GM12865 (cell line): ENCODE measurements at regions not wholly inside any gene's neighbourhood (a gene's known extent, or its start where the extent isn't known, plus 50 kb on each side); places are given as distances from the start of the nearest gene placed in this dataset.

Source experiments
- DNase-seq: peaks from one replicate; pipeline ENCODE4 v3.0.0; 2010; ENCODE audit warnings: low read depth
- H3K4me3 ChIP-seq: 2 replicates; pipeline ENCODE4 v1.5.1; 2011; ENCODE audit warnings: mild to moderate bottlenecking, low read depth, low read length, control low read depth
- TF ChIP-seq, protein P1 (sequence below): IDR thresholded peaks from 2 replicates; pipeline ENCODE4 v1.5.1; 2011; ENCODE audit warnings: low read length, control low read depth, low read depth, inconsistent platforms; ENCODE audit not compliant: insufficient read depth; ENCODE audit errors: missing control alignments

DNA sequence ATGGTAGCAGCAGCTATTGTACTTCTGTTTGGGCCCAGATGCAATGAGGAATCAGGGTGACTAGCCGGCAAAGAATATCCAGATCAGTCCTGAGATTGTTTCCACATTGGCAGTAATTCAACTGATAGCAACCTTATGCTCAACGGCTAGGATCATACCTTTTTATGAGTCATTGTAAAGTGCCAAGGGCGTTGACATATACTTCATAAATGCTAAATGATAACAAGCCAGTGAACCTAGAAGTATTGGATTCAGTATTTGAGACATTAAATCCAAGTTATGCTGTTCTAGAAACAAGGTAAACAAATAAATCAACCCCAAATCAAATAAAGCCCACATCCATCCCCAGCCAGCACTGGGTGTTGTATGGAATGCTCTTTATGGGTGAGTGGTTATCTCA lies 207.1 kb upstream of the ZFHX3 start:
- TF ChIP-seq, protein P1, sequence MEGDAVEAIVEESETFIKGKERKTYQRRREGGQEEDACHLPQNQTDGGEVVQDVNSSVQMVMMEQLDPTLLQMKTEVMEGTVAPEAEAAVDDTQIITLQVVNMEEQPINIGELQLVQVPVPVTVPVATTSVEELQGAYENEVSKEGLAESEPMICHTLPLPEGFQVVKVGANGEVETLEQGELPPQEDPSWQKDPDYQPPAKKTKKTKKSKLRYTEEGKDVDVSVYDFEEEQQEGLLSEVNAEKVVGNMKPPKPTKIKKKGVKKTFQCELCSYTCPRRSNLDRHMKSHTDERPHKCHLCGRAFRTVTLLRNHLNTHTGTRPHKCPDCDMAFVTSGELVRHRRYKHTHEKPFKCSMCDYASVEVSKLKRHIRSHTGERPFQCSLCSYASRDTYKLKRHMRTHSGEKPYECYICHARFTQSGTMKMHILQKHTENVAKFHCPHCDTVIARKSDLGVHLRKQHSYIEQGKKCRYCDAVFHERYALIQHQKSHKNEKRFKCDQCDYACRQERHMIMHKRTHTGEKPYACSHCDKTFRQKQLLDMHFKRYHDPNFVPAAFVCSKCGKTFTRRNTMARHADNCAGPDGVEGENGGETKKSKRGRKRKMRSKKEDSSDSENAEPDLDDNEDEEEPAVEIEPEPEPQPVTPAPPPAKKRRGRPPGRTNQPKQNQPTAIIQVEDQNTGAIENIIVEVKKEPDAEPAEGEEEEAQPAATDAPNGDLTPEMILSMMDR = no peak
- DNase-seq = no peak
- no peak overlapping the region for H3K4me3 ChIP-seq

DNA sequence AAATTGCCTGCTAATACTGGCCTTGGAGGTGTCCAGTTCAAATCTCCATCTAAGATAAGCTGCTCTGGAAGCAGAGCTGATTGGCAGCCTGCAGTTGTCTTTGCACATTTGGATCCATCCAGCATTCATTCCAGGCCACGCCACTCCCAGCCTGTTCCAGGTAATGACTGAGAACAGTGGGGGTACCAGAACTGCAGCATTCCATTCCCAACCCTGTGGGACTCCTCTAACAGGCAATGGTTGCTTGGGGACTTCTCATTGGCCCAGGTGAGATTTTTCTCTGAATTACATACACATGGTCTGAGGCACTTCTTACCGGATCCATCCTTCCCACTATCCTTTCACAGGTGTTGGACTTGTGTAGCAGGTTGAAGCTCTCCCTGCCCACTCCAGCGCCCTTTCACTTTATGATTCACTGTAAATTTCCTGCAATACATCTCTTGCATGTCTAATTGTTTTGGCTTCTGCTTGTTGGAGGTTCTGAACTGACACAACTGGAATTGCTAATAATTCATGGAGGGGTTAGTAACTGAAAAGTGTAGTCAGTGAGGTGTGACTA lies 206.1 kb upstream of the ZFHX3 start:
- TF ChIP-seq, protein P1 = no peak
- H3K4me3 ChIP-seq = no peak overlapping the region

DNA sequence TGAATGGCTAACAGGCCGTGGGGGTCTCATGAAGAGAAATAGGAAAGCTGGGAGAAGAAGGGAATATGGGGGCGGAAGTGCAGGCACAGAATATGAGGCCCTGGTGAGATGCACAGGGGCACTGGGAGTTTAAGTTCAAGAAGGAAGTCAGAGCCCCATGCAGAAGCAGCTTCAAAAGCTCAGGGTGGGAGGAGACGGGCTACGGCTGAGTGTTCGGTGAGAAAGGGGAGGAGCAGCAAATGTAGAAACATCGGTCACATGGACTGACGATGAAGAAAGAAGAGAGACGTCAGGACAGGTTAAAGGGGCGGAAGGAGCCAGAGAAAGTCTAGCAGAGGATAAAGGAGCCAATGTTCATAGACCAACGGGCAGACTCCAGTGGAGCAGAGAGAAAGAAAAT lies 204.5 kb upstream of the ZFHX3 start:
- TF ChIP-seq, protein P1 = no peak
- DNase-seq = no peak

More for the DNA sequence above, 206.1 kb upstream of the ZFHX3 start:
- no peak for DNase-seq

DNA sequence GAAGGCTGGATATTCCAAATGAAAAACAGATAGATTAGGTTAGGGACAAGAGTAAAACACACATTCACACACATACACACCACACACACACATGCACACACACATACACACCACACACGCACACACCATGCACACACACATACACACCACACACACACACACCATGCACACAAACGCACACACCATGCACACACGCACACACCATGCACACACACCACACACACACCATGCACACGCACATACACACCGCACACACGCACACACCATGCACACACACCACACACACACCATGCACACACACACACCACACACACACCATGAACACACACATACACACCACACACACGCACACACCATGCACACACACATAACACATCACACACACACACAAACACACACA lies 203.7 kb upstream of the ZFHX3 start:
- TF ChIP-seq, protein P1 = no peak

More for the DNA sequence above, 204.5 kb upstream of the ZFHX3 start:
- no peak overlapping the region for H3K4me3 ChIP-seq

DNA sequence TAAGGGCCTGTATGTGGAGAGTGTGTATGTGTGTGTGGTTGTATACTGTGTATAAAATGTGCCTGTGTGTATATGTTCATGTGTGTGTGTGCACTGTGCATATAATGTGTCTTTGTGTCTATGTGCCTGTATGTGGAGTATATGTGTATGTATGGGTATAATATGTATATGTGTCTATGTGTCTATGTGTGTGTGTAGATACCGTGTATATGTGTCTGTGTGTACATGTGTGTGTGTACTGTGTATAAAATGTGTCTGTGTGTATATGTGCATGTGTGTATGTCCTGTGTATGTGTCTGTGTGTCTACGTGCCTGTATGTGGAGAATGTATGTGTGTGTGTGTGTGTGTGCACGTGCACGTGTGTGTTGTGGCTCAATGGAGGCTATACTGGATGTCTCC lies 200.4 kb upstream of the ZFHX3 start:
- TF ChIP-seq, protein P1 = no peak
- no peak overlapping the region for H3K4me3 ChIP-seq
- no peak for DNase-seq

More for the DNA sequence above, 203.7 kb upstream of the ZFHX3 start:
- no peak for DNase-seq
- no peak overlapping the region for H3K4me3 ChIP-seq

DNA sequence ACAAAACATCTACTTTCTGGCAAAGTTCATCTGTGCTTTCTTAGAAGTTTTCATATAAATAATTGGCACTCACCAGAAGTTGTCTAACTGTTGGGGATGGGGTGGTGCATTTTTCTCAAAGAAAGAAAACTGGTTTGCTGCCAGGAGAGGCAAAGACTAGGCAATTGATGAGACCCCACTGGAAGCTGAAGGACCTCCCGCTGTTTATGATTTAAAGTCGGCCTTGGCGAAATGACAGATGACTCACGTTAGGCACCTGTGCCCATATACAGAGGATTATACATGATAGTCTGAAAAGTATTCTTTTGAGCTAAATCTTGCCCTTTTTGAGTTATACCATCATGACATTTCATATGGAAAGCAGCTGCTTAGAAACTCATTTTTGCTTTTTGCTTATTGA lies 193.0 kb upstream of the ZFHX3 start:
- no peak for DNase-seq

More for the DNA sequence above, 193.0 kb upstream of the ZFHX3 start:
- TF ChIP-seq, protein P1 = no peak
- H3K4me3 ChIP-seq = no peak overlapping the region
